Fibroblast of lung (primary cell): ENCODE measurements at regions not wholly inside any gene's neighbourhood (a gene's known extent, or its start where the extent isn't known, plus 50 kb on each side); places are given as distances from the start of the nearest gene placed in this dataset.

Experiments used
- EZH2 ChIP-seq: IDR thresholded peaks from 2 replicates; pipeline ENCODE4 v1.5.1; 2012; ENCODE audit warnings: low read length, control low read depth, mild to moderate bottlenecking; ENCODE audit errors: missing control alignments
- TF ChIP-seq, protein P1 (sequence below), 2 donors: IDR thresholded peaks in 1 of 2; conservative IDR thresholded peaks in 1 of 2; 1 replicate in 1 of 2; 2 replicates in 1 of 2; pipeline ENCODE4 v1.5.1; 2011 to 2012; ENCODE audit warnings: low read length in 2 of 2, control low read depth in 1 of 2, inconsistent platforms in 1 of 2, low read depth in 1 of 2, mild to moderate bottlenecking in 1 of 2

- TF ChIP-seq, protein P1, sequence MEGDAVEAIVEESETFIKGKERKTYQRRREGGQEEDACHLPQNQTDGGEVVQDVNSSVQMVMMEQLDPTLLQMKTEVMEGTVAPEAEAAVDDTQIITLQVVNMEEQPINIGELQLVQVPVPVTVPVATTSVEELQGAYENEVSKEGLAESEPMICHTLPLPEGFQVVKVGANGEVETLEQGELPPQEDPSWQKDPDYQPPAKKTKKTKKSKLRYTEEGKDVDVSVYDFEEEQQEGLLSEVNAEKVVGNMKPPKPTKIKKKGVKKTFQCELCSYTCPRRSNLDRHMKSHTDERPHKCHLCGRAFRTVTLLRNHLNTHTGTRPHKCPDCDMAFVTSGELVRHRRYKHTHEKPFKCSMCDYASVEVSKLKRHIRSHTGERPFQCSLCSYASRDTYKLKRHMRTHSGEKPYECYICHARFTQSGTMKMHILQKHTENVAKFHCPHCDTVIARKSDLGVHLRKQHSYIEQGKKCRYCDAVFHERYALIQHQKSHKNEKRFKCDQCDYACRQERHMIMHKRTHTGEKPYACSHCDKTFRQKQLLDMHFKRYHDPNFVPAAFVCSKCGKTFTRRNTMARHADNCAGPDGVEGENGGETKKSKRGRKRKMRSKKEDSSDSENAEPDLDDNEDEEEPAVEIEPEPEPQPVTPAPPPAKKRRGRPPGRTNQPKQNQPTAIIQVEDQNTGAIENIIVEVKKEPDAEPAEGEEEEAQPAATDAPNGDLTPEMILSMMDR (conservative IDR thresholded peaks at IDR 0.05 in 1 of 2, IDR thresholded peaks at IDR 0.05 in 1 of 2; ENCODE audit: low read depth in 1 of 2, low read length in 2 of 2), result no peak
- TF ChIP-seq EZH2, result no peak
These were observed 161.8 kb downstream of the AMY1C start for GRCh38 chr1:103911450-103911849.
